Epithelial cell of proximal tubule (primary cell): ENCODE measurements at regions not wholly inside any gene's neighbourhood (a gene's known extent, or its start where the extent isn't known, plus 50 kb on each side); places are given as distances from the start of the nearest gene placed in this dataset.

ENCODE experiments used
- DNase-seq: peaks from one replicate; pipeline ENCODE4 v3.0.0-alpha.2; 2011; ENCODE audit warnings: low read depth
- H3K4me3 ChIP-seq: 2 replicates; pipeline ENCODE4 v1.5.1; 2011; ENCODE audit warnings: low read depth, mild to moderate bottlenecking, low read length
- TF ChIP-seq, protein P1 (sequence below): conservative IDR thresholded peaks from 2 replicates; pipeline ENCODE4 v1.5.1; 2012; ENCODE audit warnings: low read depth, mild to moderate bottlenecking, low read length

GRCh38 chr6:44708208-44708607, 320.7 kb downstream of the CDC5L start:
- H3K4me3 ChIP-seq, result no peak overlapping the region
- DNase-seq, result no peak
- TF ChIP-seq, protein P1, sequence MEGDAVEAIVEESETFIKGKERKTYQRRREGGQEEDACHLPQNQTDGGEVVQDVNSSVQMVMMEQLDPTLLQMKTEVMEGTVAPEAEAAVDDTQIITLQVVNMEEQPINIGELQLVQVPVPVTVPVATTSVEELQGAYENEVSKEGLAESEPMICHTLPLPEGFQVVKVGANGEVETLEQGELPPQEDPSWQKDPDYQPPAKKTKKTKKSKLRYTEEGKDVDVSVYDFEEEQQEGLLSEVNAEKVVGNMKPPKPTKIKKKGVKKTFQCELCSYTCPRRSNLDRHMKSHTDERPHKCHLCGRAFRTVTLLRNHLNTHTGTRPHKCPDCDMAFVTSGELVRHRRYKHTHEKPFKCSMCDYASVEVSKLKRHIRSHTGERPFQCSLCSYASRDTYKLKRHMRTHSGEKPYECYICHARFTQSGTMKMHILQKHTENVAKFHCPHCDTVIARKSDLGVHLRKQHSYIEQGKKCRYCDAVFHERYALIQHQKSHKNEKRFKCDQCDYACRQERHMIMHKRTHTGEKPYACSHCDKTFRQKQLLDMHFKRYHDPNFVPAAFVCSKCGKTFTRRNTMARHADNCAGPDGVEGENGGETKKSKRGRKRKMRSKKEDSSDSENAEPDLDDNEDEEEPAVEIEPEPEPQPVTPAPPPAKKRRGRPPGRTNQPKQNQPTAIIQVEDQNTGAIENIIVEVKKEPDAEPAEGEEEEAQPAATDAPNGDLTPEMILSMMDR, result no peak

DNA sequence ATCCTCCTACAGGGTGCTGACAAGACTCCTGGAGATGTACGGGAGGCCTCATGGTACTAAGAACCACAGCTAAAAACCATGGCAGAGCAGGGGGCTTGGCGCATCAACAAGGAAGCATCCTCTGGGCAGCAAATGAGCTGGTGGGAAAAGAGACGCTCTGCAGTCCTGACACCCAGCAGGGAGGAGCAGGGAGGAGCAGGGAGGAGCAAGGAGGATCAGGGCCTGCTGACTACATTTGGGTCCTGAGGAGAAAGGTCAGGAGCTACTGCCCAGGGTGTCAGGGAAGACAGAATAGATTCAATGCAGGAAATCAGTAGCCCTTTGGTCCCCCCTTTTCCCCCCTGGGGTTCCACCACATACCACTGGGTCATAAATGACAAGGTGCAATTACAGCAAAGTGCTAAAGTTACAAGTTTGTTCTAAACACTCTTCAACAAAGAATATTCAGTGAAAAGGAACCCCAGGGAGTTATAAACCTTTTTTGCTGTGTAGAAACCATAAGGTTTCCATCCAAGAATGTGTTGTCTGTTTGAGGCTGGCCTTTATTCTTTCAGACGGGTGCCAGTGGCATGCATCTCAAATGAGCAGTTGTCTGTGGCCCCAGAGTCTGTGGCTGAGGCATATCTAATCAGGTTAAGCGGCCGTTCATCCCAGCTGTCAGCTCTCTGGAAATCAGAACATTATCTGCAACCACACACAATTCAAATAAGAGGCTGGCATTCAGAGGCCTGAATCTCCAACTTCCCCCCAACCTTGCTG, 325.0 kb downstream of the CDC5L start:
- TF ChIP-seq, protein P1, result no peak
- DNase-seq, result no peak

GRCh38 chr6:44715188-44715587, 327.7 kb downstream of the CDC5L start:
- TF ChIP-seq, protein P1, result no peak
- no peak overlapping the region for H3K4me3 ChIP-seq
- no peak for DNase-seq

More for the DNA sequence above, 325.0 kb downstream of the CDC5L start:
- no peak overlapping the region for H3K4me3 ChIP-seq

DNA sequence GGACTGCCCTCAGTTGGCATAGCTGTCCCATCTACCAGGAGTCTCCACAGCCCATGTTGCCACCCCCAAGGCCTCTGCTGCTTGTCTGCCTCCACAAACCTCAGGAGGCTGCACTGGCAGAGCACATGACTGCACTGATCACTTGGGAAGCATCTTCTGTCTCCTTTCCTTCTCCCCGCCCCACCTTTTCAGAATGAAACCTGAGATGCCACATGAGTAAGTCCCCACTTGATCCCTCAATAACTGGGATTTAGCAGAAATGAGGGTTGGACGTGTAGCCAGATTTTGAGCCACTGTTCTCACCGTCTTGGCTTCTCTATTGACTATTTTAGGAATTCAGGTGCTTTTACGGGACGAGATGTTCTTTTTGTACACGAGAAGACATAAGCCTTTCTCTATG, 328.4 kb downstream of the CDC5L start:
- no peak overlapping the region for H3K4me3 ChIP-seq
- TF ChIP-seq, protein P1, result no peak
- DNase-seq, result no peak

GRCh38 chr6:44717431-44717830, 329.9 kb downstream of the CDC5L start:
- TF ChIP-seq, protein P1, result no peak
- H3K4me3 ChIP-seq, result no peak overlapping the region
- no peak for DNase-seq

DNA sequence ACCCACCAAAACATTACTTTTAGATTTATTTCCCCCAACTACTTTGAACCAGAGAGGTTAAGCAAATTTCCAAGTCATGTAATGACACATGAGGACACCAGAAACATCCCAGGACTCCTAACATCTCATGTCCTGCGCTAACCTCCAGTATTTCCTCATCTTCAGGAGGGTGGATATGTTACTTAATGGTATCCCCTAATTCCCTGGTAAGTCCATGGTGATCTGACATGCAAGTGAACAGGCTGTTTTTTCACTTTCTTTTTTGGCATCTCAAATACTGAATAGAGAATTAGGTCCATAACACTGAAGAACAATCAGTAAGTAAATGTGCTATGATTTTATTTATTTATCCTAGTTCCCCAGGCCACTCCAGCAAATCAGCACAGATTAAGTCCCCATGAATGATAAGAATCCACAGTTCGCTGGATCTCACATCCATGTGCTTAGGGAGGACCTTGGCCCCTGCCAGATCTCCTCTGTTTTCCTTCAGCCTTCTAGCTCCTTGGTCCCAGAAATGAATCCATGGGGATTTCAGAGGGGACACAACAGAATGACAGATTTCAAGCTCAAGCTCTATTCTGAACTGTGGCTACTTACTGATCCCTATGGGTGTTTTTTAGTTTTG, 334.6 kb downstream of the CDC5L start:
- no peak overlapping the region for H3K4me3 ChIP-seq
- TF ChIP-seq, protein P1, result no peak
- no peak for DNase-seq
